K562 (cell line): ENCODE measurements at regions not wholly inside any gene's neighbourhood (a gene's known extent, or its start where the extent isn't known, plus 50 kb on each side); places are given as distances from the start of the nearest gene placed in this dataset.

Source experiments
- ATF3 ChIP-seq, 2 experiments: fragments of 450-650 bp in 1 of 2; sonication (generic) in 1 of 2; formaldehyde crosslinking in 1 of 2; IDR thresholded peaks in 1 of 2; conservative IDR thresholded peaks in 1 of 2; 2 replicates each; pipeline versions ENCODE4 v1.6.1 to v1.8.1; 2016 to 2023; ENCODE audit warnings: mild to moderate bottlenecking in 2 of 2, moderate library complexity in 2 of 2, inconsistent platforms in 1 of 2, missing genetic modification reagents in 1 of 2
- BRD9 ChIP-seq: fragments of 450-650 bp; IDR thresholded peaks from 2 replicates; pipeline ENCODE4 v1.6.1; 2018; ENCODE audit warnings: low read depth; ENCODE audit not compliant: partially characterized antibody
- CBFA2T3 ChIP-seq: fragments of 450-650 bp; IDR thresholded peaks from 2 replicates; pipeline ENCODE4 v1.6.1; 2017
- COPS2 ChIP-seq: fragments of 450-650 bp; conservative IDR thresholded peaks from 2 replicates; pipeline ENCODE4 v1.6.1; 2016; ENCODE audit warnings: mild to moderate bottlenecking, moderate library complexity
- CREB1 ChIP-seq, 2 experiments: sonication (generic) in 1 of 2; formaldehyde crosslinking in 1 of 2; IDR thresholded peaks; 2 replicates each; pipeline versions ENCODE4 v1.6.1 to v1.8.0; 2012 to 2022; ENCODE audit warnings: inconsistent platforms in 1 of 2, mild to moderate bottlenecking in 1 of 2, missing genetic modification reagents in 1 of 2, moderate library complexity in 1 of 2
- E2F4 ChIP-seq: sonication (generic); formaldehyde crosslinking; IDR thresholded peaks from 2 replicates; pipeline ENCODE4 v1.8.0; 2022; ENCODE audit warnings: mild to moderate bottlenecking, low read depth, missing genetic modification reagents
- HDAC3 ChIP-seq: fragments of 450-650 bp; IDR thresholded peaks from 2 replicates; pipeline ENCODE4 v1.6.1; 2018; ENCODE audit warnings: borderline replicate concordance, mild to moderate bottlenecking, moderate library complexity; ENCODE audit not compliant: partially characterized antibody
- RAD51 ChIP-seq: fragments of 450-650 bp; IDR thresholded peaks from 2 replicates; pipeline ENCODE4 v1.7.1; 2016; ENCODE audit warnings: low read depth, mild to moderate bottlenecking, borderline replicate concordance
- ZNF143 ChIP-seq: sonication (generic); formaldehyde crosslinking; IDR thresholded peaks from 2 replicates; pipeline ENCODE4 v1.9.0; 2022; ENCODE audit warnings: mild to moderate bottlenecking, missing genetic modification reagents
- ZNF146 ChIP-seq: IDR thresholded peaks from one replicate; pipeline ENCODE4 v1.6.1; 2018; ENCODE audit warnings: missing compliant biosample characterization; ENCODE audit not compliant: unreplicated experiment

- TF ChIP-seq E2F4 (CRISPR knock-in tag) (no peak), BRD9 (no peak), RAD51 (no peak), ZNF143 (CRISPR knock-in tag) (no peak), CBFA2T3 (no peak), ATF3 (IDR thresholded peaks at IDR 0.05) (no peak), ATF3 (CRISPR knock-in tag; conservative IDR thresholded peaks at IDR 0.05) (no peak), CREB1 (IDR thresholded peaks at IDR 0.05) (no peak), CREB1 (CRISPR knock-in tag; IDR thresholded peaks at IDR 0.05) (no peak), HDAC3 (no peak), COPS2 (no peak), ZNF146 (CRISPR knock-in tag) (no peak)
Measured at GRCh38 chr12:30533558-30534265, 162.0 kb downstream of the IPO8 start (continued).
